ENCODE measurements at regions not wholly inside any gene's neighbourhood (a gene's known extent, or its start where the extent isn't known, plus 50 kb on each side); places are given as distances from the start of the nearest gene placed in this dataset.

GRCh38 chr7:9036080-9036479 is 602.7 kb downstream of the NXPH1 start:
- TF ChIP-seq NFIC (IDR thresholded peaks at IDR 0.05), result no peak
- TF ChIP-seq CEBPB (IDR thresholded peaks at IDR 0.05), result no peak
- no peak for TF ChIP-seq TAF1 (IDR thresholded peaks at IDR 0.05; ENCODE audit: low read depth)
- no peak for TF ChIP-seq EGR1 (IDR thresholded peaks at IDR 0.05)
- TF ChIP-seq USF1 (IDR thresholded peaks at IDR 0.05), result no peak
- no peak for TF ChIP-seq FOXM1 (IDR thresholded peaks at IDR 0.05; ENCODE audit: borderline replicate concordance, low read depth)
- TF ChIP-seq EP300 (IDR thresholded peaks at IDR 0.05; ENCODE audit: borderline replicate concordance), result no peak
- TF ChIP-seq YY1 (IDR thresholded peaks at IDR 0.05; ENCODE audit: low read depth), result no peak
- no peak for TF ChIP-seq MAX (IDR thresholded peaks at IDR 0.05)
- no peak for TF ChIP-seq RAD21 (IDR thresholded peaks at IDR 0.05; ENCODE audit: low read depth)
- TF ChIP-seq REST (IDR thresholded peaks at IDR 0.05; ENCODE audit: low read depth), result no peak

Measured in Ishikawa (cell line).